Suprapubic skin (tissue), 4 donors: ENCODE measurements at regions not wholly inside any gene's neighbourhood (a gene's known extent, or its start where the extent isn't known, plus 50 kb on each side); places are given as distances from the start of the nearest gene placed in this dataset.

Source experiments
- CTCF ChIP-seq, 2 donors: fragments of 200-600 bp in 1 of 2; fragments of 450-650 bp in 1 of 2; sonication (generic) in 1 of 2; IDR thresholded peaks; one replicate each; pipeline ENCODE4 v1.5.1; 2016 to 2019; ENCODE audit warnings: antibody characterized with exemption in 2 of 2, mild to moderate bottlenecking in 1 of 2, moderate library complexity in 1 of 2
- EP300 ChIP-seq: sonication (generic); formaldehyde crosslinking; IDR thresholded peaks from one replicate; pipeline ENCODE4 v1.6.1; 2017; ENCODE audit warnings: antibody characterized with exemption
- POLR2A ChIP-seq, 2 donors: fragments of 450-650 bp; IDR thresholded peaks; one replicate each; pipeline ENCODE4 v1.6.1; 2017; ENCODE audit warnings: antibody characterized with exemption in 2 of 2, mild to moderate bottlenecking in 2 of 2, moderate library complexity in 2 of 2
- POLR2AphosphoS5 ChIP-seq, 3 donors: sonication (generic); formaldehyde crosslinking; IDR thresholded peaks; one replicate each; pipeline ENCODE4 v1.6.1; 2017; ENCODE audit warnings: antibody characterized with exemption in 3 of 3

GRCh38 chr3:147672436-147672835 is 263.3 kb downstream of the ZIC1 start:
- no peak for TF ChIP-seq CTCF (IDR thresholded peaks at IDR 0.05)
- TF ChIP-seq POLR2A (IDR thresholded peaks at IDR 0.05), result no peak
- TF ChIP-seq POLR2AphosphoS5 (IDR thresholded peaks at IDR 0.05), result no peak
- no peak for TF ChIP-seq EP300
